Fibroblast of lung (primary cell): ENCODE measurements at regions not wholly inside any gene's neighbourhood (a gene's known extent, or its start where the extent isn't known, plus 50 kb on each side); places are given as distances from the start of the nearest gene placed in this dataset.

Experiments used
- DNase-seq, 2 donors: peaks; one replicate each; pipeline versions ENCODE4 v3.0.0 to v3.0.0-alpha.2; 2010; ENCODE audit warnings: low read depth in 2 of 2
- H2AFZ ChIP-seq: 2 replicates; pipeline ENCODE4 v1.5.1; 2012; ENCODE audit warnings: low read length, control low read depth, inconsistent platforms
- H3K27ac ChIP-seq: 2 replicates; pipeline ENCODE4 v1.5.1; 2011; ENCODE audit warnings: low read length, control low read depth; ENCODE audit not compliant: insufficient read depth
- H3K27me3 ChIP-seq: 2 replicates; pipeline ENCODE4 v1.5.1; 2011; ENCODE audit warnings: mild to moderate bottlenecking, low read length; ENCODE audit not compliant: control insufficient read depth, insufficient read depth
- H3K36me3 ChIP-seq: 2 replicates; pipeline ENCODE4 v1.5.1; 2011; ENCODE audit warnings: low read length; ENCODE audit not compliant: control insufficient read depth, insufficient read depth
- H3K4me1 ChIP-seq: 2 replicates; pipeline ENCODE4 v1.5.1; 2011; ENCODE audit warnings: low read length; ENCODE audit not compliant: control insufficient read depth, insufficient read depth; ENCODE audit errors: extremely low read depth
- H3K4me2 ChIP-seq: 2 replicates; pipeline ENCODE4 v1.5.1; 2011; ENCODE audit warnings: low read length, control low read depth; ENCODE audit not compliant: insufficient read depth; ENCODE audit errors: extremely low read depth
- H3K4me3 ChIP-seq, 4 experiments: fragments of 200-600 bp in 1 of 4; sonication (generic) in 1 of 4; replicated peaks in 1 of 4; 2 replicates each; pipeline ENCODE4 v1.5.1; 2011 to 2016; ENCODE audit warnings: low read length in 4 of 4, low read depth in 3 of 4, mild to moderate bottlenecking in 3 of 4, control low read depth in 2 of 4, inconsistent platforms in 1 of 4, mixed read lengths in 1 of 4; ENCODE audit not compliant: insufficient read depth in 1 of 4; ENCODE audit errors: control extremely low read depth in 1 of 4
- H3K79me2 ChIP-seq: 2 replicates; pipeline ENCODE4 v1.5.1; 2012; ENCODE audit warnings: mild to moderate bottlenecking, low read length, inconsistent platforms; ENCODE audit not compliant: control insufficient read depth, insufficient read depth
- H3K9ac ChIP-seq: 2 replicates; pipeline ENCODE4 v1.5.1; 2011; ENCODE audit warnings: mild to moderate bottlenecking, low read length, control low read depth; ENCODE audit not compliant: insufficient read depth
- H3K9me3 ChIP-seq: 2 replicates; pipeline ENCODE4 v1.5.1; 2012; ENCODE audit warnings: low read depth, low read length; ENCODE audit not compliant: control insufficient read depth, insufficient read depth
- H4K20me1 ChIP-seq: 2 replicates; pipeline ENCODE4 v1.5.1; 2011; ENCODE audit warnings: low read length; ENCODE audit not compliant: control insufficient read depth, insufficient read depth; ENCODE audit errors: extremely low read depth
- EZH2 ChIP-seq: IDR thresholded peaks from 2 replicates; pipeline ENCODE4 v1.5.1; 2012; ENCODE audit warnings: low read length, control low read depth, mild to moderate bottlenecking; ENCODE audit errors: missing control alignments
- TF ChIP-seq, protein P1 (sequence below), 2 donors: IDR thresholded peaks in 1 of 2; conservative IDR thresholded peaks in 1 of 2; 1 replicate in 1 of 2; 2 replicates in 1 of 2; pipeline ENCODE4 v1.5.1; 2011 to 2012; ENCODE audit warnings: low read length in 2 of 2, control low read depth in 1 of 2, inconsistent platforms in 1 of 2, low read depth in 1 of 2, mild to moderate bottlenecking in 1 of 2

- Histone ChIP-seq H2AFZ (no peak overlapping the region), H3K4me3 (no peak overlapping the region), H3K4me2 (no peak overlapping the region), H3K36me3 (no peaks in the 10 kb centered on the region), H3K4me1 (no peaks in the 10 kb centered on the region), H3K27me3 (no peaks in the 10 kb centered on the region), H3K9ac (no peak overlapping the region), H4K20me1 (no peaks in the 10 kb centered on the region), H3K27ac (no peak overlapping the region), H3K79me2 (no peaks in the 10 kb centered on the region), H3K9me3 (no peaks in the 10 kb centered on the region)
- TF ChIP-seq EZH2 = no peak
- TF ChIP-seq, protein P1, sequence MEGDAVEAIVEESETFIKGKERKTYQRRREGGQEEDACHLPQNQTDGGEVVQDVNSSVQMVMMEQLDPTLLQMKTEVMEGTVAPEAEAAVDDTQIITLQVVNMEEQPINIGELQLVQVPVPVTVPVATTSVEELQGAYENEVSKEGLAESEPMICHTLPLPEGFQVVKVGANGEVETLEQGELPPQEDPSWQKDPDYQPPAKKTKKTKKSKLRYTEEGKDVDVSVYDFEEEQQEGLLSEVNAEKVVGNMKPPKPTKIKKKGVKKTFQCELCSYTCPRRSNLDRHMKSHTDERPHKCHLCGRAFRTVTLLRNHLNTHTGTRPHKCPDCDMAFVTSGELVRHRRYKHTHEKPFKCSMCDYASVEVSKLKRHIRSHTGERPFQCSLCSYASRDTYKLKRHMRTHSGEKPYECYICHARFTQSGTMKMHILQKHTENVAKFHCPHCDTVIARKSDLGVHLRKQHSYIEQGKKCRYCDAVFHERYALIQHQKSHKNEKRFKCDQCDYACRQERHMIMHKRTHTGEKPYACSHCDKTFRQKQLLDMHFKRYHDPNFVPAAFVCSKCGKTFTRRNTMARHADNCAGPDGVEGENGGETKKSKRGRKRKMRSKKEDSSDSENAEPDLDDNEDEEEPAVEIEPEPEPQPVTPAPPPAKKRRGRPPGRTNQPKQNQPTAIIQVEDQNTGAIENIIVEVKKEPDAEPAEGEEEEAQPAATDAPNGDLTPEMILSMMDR (conservative IDR thresholded peaks at IDR 0.05 in 1 of 2, IDR thresholded peaks at IDR 0.05 in 1 of 2; ENCODE audit: low read depth in 1 of 2, low read length in 2 of 2) = no peak
- no peak for DNase-seq
Measured at GRCh38 chr5:142225141-142225540, 99.7 kb downstream of the SPRY4 start.

GRCh38 chr5:142222866-142223558, 101.8 kb downstream of the SPRY4 start:
- Histone ChIP-seq H3K9me3 (no peaks in the 10 kb centered on the region), H4K20me1 (no peaks in the 10 kb centered on the region), H3K9ac (no peak overlapping the region), H2AFZ (no peak overlapping the region), H3K4me1 (no peaks in the 10 kb centered on the region), H3K27me3 (no peaks in the 10 kb centered on the region), H3K79me2 (no peaks in the 10 kb centered on the region), H3K4me2 (no peak overlapping the region), H3K36me3 (no peaks in the 10 kb centered on the region), H3K27ac (no peak overlapping the region), H3K4me3 (no peak overlapping the region)
- TF ChIP-seq EZH2 = no peak
- TF ChIP-seq, protein P1 (conservative IDR thresholded peaks at IDR 0.05 in 1 of 2, IDR thresholded peaks at IDR 0.05 in 1 of 2; ENCODE audit: low read depth in 1 of 2, low read length in 2 of 2) = no peak
- DNase-seq = no peak

- no peak overlapping the region for H3K4me3 ChIP-seq
- no peak overlapping the region for H3K27ac ChIP-seq
- no peaks in the 10 kb centered on the region for H3K27me3 ChIP-seq
- H4K20me1 ChIP-seq = no peaks in the 10 kb centered on the region
- no peak overlapping the region for H3K4me2 ChIP-seq
- TF ChIP-seq EZH2 = no peak
- TF ChIP-seq, protein P1 (conservative IDR thresholded peaks at IDR 0.05 in 1 of 2, IDR thresholded peaks at IDR 0.05 in 1 of 2; ENCODE audit: low read depth in 1 of 2, low read length in 2 of 2) = no peak
- no peak overlapping the region for H3K9ac ChIP-seq
- H3K4me1 ChIP-seq = no peaks in the 10 kb centered on the region
- no peaks in the 10 kb centered on the region for H3K79me2 ChIP-seq
- H3K36me3 ChIP-seq = no peaks in the 10 kb centered on the region
- peak in 1 of 2 donors; percentile 6 for DNase-seq
- H3K9me3 ChIP-seq = no peaks in the 10 kb centered on the region
- no peak overlapping the region for H2AFZ ChIP-seq
Measured at GRCh38 chr5:142222225-142222865, 102.5 kb downstream of the SPRY4 start.
